GM12864 (cell line): ENCODE measurements at regions not wholly inside any gene's neighbourhood (a gene's known extent, or its start where the extent isn't known, plus 50 kb on each side); places are given as distances from the start of the nearest gene placed in this dataset.

Experiments
- DNase-seq: peaks from one replicate; pipeline ENCODE4 v3.0.0-alpha.2; 2011; ENCODE audit warnings: low read depth
- H3K4me3 ChIP-seq: 2 replicates; pipeline ENCODE4 v1.5.1; 2011; ENCODE audit warnings: mild to moderate bottlenecking, low read depth, low read length, control low read depth
- CTCF ChIP-seq: IDR thresholded peaks from 2 replicates; pipeline ENCODE4 v1.5.1; 2011; ENCODE audit warnings: low read depth, mild to moderate bottlenecking, moderate library complexity, low read length, control low read depth, inconsistent platforms; ENCODE audit errors: missing control alignments

DNA sequence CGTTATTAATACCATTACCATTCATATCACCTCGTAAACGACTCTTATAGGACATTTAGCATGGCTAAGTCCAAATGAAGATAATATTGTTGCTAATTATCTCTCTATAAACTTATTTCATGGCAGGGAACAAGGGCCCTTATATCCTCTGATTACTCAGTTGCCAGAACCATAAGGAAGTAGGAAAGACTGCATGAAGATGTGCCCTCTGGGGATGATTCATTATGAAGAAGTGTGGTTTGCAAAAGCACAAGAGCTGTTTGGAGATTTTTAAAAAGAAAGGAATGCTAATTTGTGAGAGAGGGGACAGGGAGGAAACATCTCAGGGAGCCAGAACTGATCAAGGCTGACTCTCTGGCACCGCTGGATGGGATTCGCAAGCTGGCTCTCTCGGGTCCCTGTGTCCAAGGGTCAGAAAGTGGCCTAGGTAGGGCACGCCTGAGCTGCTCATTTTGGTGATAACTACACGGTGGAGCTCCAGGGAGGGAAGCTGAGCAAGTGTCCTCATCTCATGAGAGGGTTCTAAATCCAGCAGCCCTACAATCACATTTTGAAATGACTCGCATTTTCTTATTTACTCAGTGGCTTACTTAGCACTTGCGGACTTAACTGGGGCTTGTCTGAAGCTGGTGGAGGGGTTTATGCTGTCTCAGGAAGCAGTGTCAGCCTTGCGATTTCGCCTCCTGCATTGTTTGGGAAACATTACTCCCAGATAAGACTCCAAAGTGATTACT lies 136.8 kb downstream of the C5orf15 start:
- TF ChIP-seq CTCF = no peak
- H3K4me3 ChIP-seq = no peak overlapping the region
- no peak for DNase-seq

DNA sequence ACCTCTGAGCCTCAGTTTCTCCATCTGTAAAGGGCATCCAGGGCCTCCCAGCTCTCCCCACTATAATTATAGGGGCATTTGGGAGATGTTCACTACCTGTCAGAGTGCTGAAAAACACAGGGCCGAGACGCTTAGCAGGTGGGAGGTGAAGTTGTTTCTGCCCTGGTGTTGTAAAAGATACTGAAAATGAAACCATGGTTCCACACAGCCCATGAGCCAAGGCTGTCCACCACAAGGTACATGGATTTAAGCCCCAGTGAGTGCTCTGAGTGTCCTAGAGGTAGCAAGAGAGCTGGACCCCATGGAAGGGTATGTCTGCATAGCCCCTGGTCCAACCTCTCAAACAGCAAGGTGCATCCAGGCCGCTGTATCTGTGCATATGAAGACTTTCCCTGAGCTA lies 137.5 kb downstream of the C5orf15 start:
- DNase-seq = no peak
- TF ChIP-seq CTCF = no peak
- H3K4me3 ChIP-seq = no peak overlapping the region

DNA sequence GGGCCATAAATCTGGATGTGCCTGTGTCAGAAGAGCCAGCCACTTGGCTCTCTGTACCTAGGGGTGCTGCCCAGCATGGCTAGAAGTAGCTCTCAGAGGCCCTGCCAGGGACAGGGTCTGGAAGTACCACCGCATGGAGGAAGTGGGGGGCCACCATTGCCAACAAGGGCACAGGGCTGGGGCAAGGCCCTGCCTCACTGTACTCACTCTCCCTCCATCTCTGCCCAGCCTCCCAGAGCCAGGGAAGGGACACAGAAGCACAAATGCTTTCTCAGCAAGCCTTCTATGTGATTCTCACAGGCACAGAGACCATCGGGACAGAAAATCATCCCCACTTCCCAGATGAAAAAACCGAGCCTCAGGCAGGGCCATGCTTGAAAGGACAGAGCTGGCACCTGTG lies 138.1 kb downstream of the C5orf15 start:
- no peak overlapping the region for H3K4me3 ChIP-seq
- DNase-seq = no peak
- no peak for TF ChIP-seq CTCF

DNA sequence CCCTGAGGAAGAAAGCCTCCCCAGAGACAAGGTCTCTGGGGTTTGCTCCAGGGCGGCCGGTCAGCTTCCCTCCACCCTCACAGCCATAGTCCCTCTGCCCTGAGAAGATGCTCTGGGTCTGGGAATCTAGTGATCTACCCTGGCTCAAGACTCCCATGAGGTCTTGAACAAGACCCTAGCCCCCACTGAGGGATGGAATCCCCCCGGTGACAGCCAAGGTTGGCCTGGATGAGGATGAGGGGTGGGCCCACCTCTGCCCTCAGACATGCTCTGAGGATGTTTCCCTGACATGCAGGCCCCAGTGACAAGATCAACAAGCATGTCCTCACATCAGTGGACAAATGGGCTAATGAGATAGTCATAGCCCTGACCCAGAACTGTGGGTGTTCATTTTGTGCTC lies 138.6 kb downstream of the C5orf15 start:
- no peak for TF ChIP-seq CTCF
- no peak for DNase-seq
- H3K4me3 ChIP-seq = no peak overlapping the region

GRCh38 chr5:133828722-133829121 lies 139.7 kb downstream of the C5orf15 start:
- no peak for TF ChIP-seq CTCF
- DNase-seq = no peak
- no peak overlapping the region for H3K4me3 ChIP-seq

DNA sequence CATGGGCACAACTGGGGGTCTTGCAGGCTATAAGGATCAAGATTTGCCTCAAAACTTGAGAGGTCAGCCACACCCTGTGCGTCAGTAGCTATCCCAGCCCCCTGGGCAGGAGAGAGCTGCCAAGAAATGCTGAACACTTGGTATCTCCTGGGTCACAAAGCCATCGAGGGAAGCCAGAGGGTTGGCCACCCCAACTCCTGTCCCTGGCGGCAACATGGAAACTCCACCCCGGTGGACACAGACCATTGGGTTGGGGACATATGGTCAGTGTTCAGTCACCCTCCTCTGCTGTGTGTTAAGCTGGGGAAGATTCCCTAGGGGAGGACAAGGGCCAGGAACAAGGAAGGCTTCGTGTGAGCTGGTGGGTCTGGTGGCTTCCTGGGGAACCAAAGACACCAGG lies 140.6 kb downstream of the C5orf15 start:
- DNase-seq = no peak
- no peak overlapping the region for H3K4me3 ChIP-seq
- TF ChIP-seq CTCF = no peak

- no peak for TF ChIP-seq CTCF
- no peak for DNase-seq
- H3K4me3 ChIP-seq = no peak overlapping the region
Observed at GRCh38 chr5:133827011-133827410, 141.4 kb downstream of the C5orf15 start.
